Endothelial cell (in vitro differentiated cells): ENCODE measurements at regions not wholly inside any gene's neighbourhood (a gene's known extent, or its start where the extent isn't known, plus 50 kb on each side); places are given as distances from the start of the nearest gene placed in this dataset.

ENCODE experiments used
- DNase-seq: peaks from one replicate; pipeline ENCODE4 v3.0.0; 2021; ENCODE audit warnings: low spot score
- H3K27ac Mint-ChIP-seq: one replicate; pipeline ENCODE4 v1.8.0; 2021; ENCODE audit warnings: mixed read lengths, inconsistent platforms; ENCODE audit not compliant: unreplicated experiment
- H3K27me3 Mint-ChIP-seq: one replicate; pipeline ENCODE4 v1.8.0; 2021; ENCODE audit warnings: mild to moderate bottlenecking, moderate library complexity, mixed read lengths, inconsistent platforms; ENCODE audit not compliant: unreplicated experiment
- H3K36me3 Mint-ChIP-seq: one replicate; pipeline ENCODE4 v1.8.0; 2021; ENCODE audit warnings: mild to moderate bottlenecking, low read depth, mixed read lengths, inconsistent platforms; ENCODE audit not compliant: unreplicated experiment
- H3K4me1 Mint-ChIP-seq: one replicate; pipeline ENCODE4 v1.8.0; 2021; ENCODE audit warnings: mild to moderate bottlenecking, mixed read lengths, inconsistent platforms; ENCODE audit not compliant: unreplicated experiment
- H3K4me3 Mint-ChIP-seq: one replicate; pipeline ENCODE4 v1.8.0; 2021; ENCODE audit warnings: mild to moderate bottlenecking, mixed read lengths, inconsistent platforms; ENCODE audit not compliant: unreplicated experiment
- H3K9me3 Mint-ChIP-seq: one replicate; pipeline ENCODE4 v1.8.0; 2021; ENCODE audit warnings: mixed read lengths, inconsistent platforms; ENCODE audit not compliant: unreplicated experiment
- TF ChIP-seq, protein P1 (sequence below): fragments of 200-600 bp; sonication (generic); IDR thresholded peaks from one replicate; pipeline ENCODE4 v1.5.0; 2021; ENCODE audit warnings: antibody characterized with exemption; ENCODE audit not compliant: unreplicated experiment

DNA sequence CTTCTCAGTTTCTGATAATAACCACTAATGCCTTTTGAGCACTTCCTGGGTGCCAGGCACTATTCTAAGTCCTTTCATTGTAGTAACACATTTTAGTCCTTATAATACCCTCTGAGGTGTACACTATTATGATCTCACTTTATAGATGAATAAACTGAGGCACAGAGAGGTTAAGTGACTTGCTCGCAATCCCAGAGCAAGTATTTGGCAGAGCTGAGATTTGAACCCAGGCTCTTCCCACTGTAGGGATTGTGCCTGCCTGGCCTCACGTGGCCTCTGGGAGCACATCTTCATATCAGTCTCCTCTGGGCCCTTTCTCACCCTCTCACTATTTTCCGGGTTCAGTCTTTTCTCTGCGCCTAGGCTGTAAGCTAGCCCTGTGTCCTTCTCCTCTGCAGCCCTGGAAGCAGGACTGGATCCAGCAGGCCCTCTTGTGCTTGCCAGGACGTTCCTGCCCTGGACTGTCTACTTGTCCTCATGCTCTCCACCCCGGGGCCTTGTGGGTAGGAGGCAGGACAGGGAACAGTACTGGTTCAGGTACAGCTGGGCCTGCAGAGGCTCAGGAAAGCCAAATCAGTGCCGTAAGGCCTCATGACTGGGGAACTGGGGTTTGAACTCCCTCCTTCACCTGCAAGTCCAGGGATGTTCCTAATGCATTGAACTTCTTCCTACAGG lies 139.6 kb downstream of the VEGFA start:
- H3K36me3 Mint-ChIP-seq = no peaks in the 10 kb centered on the region
- no peak for DNase-seq
- no peaks in the 10 kb centered on the region for H3K4me1 Mint-ChIP-seq
- H3K4me3 Mint-ChIP-seq = no peak overlapping the region
- TF ChIP-seq, protein P1, sequence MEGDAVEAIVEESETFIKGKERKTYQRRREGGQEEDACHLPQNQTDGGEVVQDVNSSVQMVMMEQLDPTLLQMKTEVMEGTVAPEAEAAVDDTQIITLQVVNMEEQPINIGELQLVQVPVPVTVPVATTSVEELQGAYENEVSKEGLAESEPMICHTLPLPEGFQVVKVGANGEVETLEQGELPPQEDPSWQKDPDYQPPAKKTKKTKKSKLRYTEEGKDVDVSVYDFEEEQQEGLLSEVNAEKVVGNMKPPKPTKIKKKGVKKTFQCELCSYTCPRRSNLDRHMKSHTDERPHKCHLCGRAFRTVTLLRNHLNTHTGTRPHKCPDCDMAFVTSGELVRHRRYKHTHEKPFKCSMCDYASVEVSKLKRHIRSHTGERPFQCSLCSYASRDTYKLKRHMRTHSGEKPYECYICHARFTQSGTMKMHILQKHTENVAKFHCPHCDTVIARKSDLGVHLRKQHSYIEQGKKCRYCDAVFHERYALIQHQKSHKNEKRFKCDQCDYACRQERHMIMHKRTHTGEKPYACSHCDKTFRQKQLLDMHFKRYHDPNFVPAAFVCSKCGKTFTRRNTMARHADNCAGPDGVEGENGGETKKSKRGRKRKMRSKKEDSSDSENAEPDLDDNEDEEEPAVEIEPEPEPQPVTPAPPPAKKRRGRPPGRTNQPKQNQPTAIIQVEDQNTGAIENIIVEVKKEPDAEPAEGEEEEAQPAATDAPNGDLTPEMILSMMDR = no peak
- no peaks in the 10 kb centered on the region for H3K9me3 Mint-ChIP-seq
- H3K27ac Mint-ChIP-seq = no peak overlapping the region
- H3K27me3 Mint-ChIP-seq = peaks cover 3% of the 10 kb centered on the region

DNA sequence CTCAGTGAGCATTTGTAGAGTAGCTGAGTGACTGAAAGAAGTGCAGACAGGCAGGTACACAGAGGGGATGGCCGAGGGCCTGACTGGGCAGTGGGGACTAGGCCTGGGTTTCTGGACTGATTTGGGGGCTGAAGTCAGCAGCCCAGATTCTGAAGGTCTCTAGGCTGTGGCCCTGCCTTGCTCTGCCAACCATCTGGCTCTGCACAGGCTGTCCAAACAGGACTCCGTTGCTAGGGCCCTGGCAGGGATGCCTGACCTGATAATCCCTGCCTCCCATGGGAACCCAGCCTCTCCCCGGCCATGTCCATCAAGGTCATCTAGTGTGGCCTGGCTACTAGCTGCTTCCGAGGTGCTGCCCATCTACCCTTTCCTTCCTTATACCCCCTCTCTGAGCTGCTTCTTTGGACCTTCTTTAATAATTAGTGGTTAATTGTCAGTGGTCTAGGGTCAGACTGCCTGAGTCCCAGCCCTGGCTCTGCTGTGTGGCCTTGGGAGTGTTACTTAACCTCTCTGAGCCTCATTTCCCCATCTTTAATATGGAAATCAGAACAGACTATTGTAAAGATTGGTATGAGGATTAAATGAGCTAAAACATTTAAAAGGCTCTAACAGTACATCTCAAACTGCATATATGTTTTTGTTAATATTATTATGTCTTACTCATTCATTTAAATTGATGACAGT lies 137.9 kb downstream of the VEGFA start:
- H3K36me3 Mint-ChIP-seq = no peaks in the 10 kb centered on the region
- no peaks in the 10 kb centered on the region for H3K9me3 Mint-ChIP-seq
- TF ChIP-seq, protein P1 = no peak
- H3K27ac Mint-ChIP-seq = no peak overlapping the region
- no peak for DNase-seq
- H3K4me1 Mint-ChIP-seq = no peaks in the 10 kb centered on the region
- no peak overlapping the region for H3K4me3 Mint-ChIP-seq
- H3K27me3 Mint-ChIP-seq = peaks cover 3% of the 10 kb centered on the region

DNA sequence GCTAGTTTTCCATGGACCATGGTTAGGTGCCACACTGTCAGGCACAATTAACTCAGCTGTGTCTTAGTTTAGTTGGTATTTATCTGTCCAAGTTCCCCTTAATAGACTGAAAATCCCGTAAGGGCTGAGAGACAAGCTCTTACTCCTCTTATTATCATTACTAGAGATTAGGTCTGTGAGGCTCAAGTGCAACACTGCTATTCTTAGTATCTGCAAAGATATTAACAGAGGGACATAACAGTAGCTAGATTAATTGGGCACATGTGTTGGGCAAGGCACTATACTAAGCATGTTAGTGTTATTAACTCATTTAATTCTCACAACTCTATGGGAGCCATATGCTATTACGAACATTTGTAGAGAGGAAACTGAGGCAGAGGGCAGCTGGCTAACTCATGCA lies 137.3 kb downstream of the VEGFA start:
- Mint-ChIP-seq H3K27me3 (peaks cover 3% of the 10 kb centered on the region), H3K4me1 (no peaks in the 10 kb centered on the region), H3K27ac (no peak overlapping the region), H3K9me3 (no peaks in the 10 kb centered on the region), H3K36me3 (no peaks in the 10 kb centered on the region), H3K4me3 (no peak overlapping the region)
- TF ChIP-seq, protein P1 = no peak
- no peak for DNase-seq

DNA sequence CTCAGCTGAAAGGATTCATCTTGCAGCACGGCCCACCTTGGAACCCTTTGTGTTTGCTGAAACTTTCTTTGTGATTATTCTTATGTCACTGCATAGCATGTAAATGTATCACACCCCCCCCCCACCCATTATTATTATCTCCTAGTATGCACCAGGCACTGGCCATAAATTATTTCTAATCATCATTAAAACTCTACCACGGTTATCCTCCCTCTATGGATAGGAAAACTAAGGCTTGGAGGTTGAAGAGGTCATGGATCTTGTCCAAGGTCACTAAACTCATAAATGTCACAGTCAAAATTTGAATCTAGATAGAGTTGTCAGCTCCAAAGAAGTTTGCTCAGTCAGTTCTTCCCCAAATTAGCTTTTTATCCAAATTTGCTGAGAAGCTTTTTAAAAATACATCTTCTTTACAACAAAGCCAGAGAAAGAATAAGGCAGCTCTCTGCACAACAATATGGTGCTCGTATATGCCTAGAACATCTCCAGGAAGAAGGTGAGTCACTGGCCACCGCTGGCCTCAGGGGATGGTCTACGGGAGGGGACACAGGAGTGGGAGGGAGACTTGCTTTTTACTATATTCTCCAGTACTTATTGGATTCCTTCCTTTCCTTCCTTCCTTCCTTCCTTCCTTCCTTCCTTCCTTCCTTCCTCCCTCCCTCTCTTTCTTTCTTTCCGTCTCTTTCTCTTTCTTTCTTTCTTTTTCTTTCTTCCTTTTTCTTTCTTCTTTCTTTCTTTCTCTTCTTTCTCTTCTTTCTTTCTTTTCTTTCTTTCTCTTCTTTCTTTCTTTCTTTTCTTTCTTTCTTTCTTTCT lies 134.5 kb downstream of the VEGFA start:
- Mint-ChIP-seq H3K27me3 (peaks cover 2% of the 10 kb centered on the region), H3K27ac (no peak overlapping the region), H3K4me1 (no peaks in the 10 kb centered on the region), H3K9me3 (no peaks in the 10 kb centered on the region), H3K36me3 (no peaks in the 10 kb centered on the region), H3K4me3 (no peak overlapping the region)
- no peak for DNase-seq
- TF ChIP-seq, protein P1 = no peak
